HCT116 (cell line): ENCODE measurements at regions not wholly inside any gene's neighbourhood (a gene's known extent, or its start where the extent isn't known, plus 50 kb on each side); places are given as distances from the start of the nearest gene placed in this dataset.

Experiments used
- ATAC-seq: fragments of 200-7000 bp; cut with Tn5 transposase; 2 replicates; pipeline ENCODE4 v1.9.1; 2020; ENCODE audit warnings: mild to moderate bottlenecking, moderate library complexity
- BruUV-seq: library from RNA; stranded (reverse); fragments of 400-500 nt; replicated peaks from 2 replicates; lab custom pipeline; 2021; lab: Mats Ljungman, UMichigan
- CTCF ChIA-PET: fragments of 300-600 bp; sonication (Branson Sonifier 250); formaldehyde crosslinking; loops from one replicate; lab custom pipeline; 2021; ENCODE audit warnings: antibody characterized with exemption; lab: Charles Lee
- POLR2A ChIA-PET: fragments of 300-600, 350-600 bp; sonication (Branson Sonifier 250); formaldehyde crosslinking; loops from one replicate; lab custom pipeline; 2021; ENCODE audit warnings: antibody characterized with exemption; lab: Charles Lee
- RAD21 ChIA-PET, 2 experiments: fragments of 300-600 bp; sonication (Branson Sonifier 250); formaldehyde crosslinking; loops; one replicate each; lab custom pipeline; 2023; ENCODE audit warnings: low total read pairs in 2 of 2; ENCODE audit not compliant: uncharacterized antibody in 2 of 2, unreplicated experiment in 2 of 2, low non-redundant PET in 1 of 2; lab: Charles Lee
- DNase-seq: peaks from one replicate; pipeline ENCODE4 v3.0.0-alpha.2; 2010; ENCODE audit warnings: low read depth, low spot score
- H2AFZ ChIP-seq: fragments of 200-600 bp; shearing (Covaris generic), sonication (generic); 2 replicates; pipeline ENCODE4 v1.6.1; 2017; ENCODE audit warnings: low read depth, mixed run types, mixed read lengths, antibody characterized with exemption, low read length; ENCODE audit not compliant: poor library complexity, severe bottlenecking
- H3K27ac ChIP-seq: 2 replicates; pipeline ENCODE4 v1.5.1; 2012; ENCODE audit warnings: low read depth, low read length
- H3K27me3 ChIP-seq: fragments of 200-600 bp; sonication (generic); 2 replicates; pipeline ENCODE4 v1.6.1; 2016; ENCODE audit warnings: mixed run types, low read length, mixed read lengths; ENCODE audit not compliant: insufficient read depth
- H3K36me3 ChIP-seq, 2 experiments: fragments of 200-500 bp in 1 of 2; fragments of 200-600 bp in 1 of 2; sonication (Bioruptor generic) in 1 of 2; sonication (generic) in 1 of 2; 2 replicates each; pipeline versions ENCODE4 v1.5.1 to v1.6.1; 2014 to 2016; ENCODE audit warnings: low read length in 2 of 2, inconsistent platforms in 1 of 2, mixed read lengths in 1 of 2, mixed run types in 1 of 2; ENCODE audit not compliant: insufficient read depth in 2 of 2, control insufficient read depth in 1 of 2
- H3K4me1 ChIP-seq, 2 experiments: fragments of 200-600 bp in 1 of 2; sonication (generic) in 1 of 2; 2 replicates each; pipeline versions ENCODE4 v1.5.1 to v1.6.1; 2012 to 2017; ENCODE audit warnings: low read length in 2 of 2, inconsistent platforms in 1 of 2, mild to moderate bottlenecking in 1 of 2, mixed read lengths in 1 of 2, mixed run types in 1 of 2, moderate library complexity in 1 of 2; ENCODE audit not compliant: insufficient read depth in 2 of 2, control insufficient read depth in 1 of 2
- H3K4me2 ChIP-seq: fragments of 200-600 bp; sonication (generic); 2 replicates; pipeline ENCODE4 v1.6.1; 2017; ENCODE audit warnings: mixed run types, low read length, mixed read lengths
- H3K4me3 ChIP-seq, 2 experiments: fragments of 200-600 bp in 1 of 2; sonication (generic) in 1 of 2; replicated peaks in 1 of 2; 2 replicates each; pipeline ENCODE4 v1.5.1; 2011 to 2016; ENCODE audit warnings: low read length in 2 of 2, control low read depth in 1 of 2, low read depth in 1 of 2, mild to moderate bottlenecking in 1 of 2, mixed read lengths in 1 of 2, mixed run types in 1 of 2
- H3K79me2 ChIP-seq: fragments of 200-600 bp; sonication (generic); 2 replicates; pipeline ENCODE4 v1.6.1; 2017; ENCODE audit warnings: mild to moderate bottlenecking, mixed run types, low read length, moderate library complexity, mixed read lengths; ENCODE audit not compliant: insufficient read depth
- H3K9ac ChIP-seq: fragments of 200-600 bp; sonication (generic); 2 replicates; pipeline ENCODE4 v1.6.1; 2016; ENCODE audit warnings: low read length, mixed read lengths
- H3K9me2 ChIP-seq: fragments of 200-600 bp; sonication (generic), shearing (Covaris generic); 2 replicates; pipeline ENCODE4 v1.6.1; 2017; ENCODE audit warnings: mixed run types, mild to moderate bottlenecking, moderate library complexity; ENCODE audit not compliant: insufficient read depth
- H3K9me3 ChIP-seq, 2 experiments: fragments of 200-500 bp in 1 of 2; fragments of 200-600 bp in 1 of 2; sonication (Bioruptor generic) in 1 of 2; sonication (generic) in 1 of 2; 2 replicates each; pipeline ENCODE4 v1.6.1; 2014 to 2017; ENCODE audit warnings: low read length in 2 of 2, mixed read lengths in 2 of 2, inconsistent platforms in 1 of 2, low read depth in 1 of 2, mild to moderate bottlenecking in 1 of 2, mixed run types in 1 of 2, moderate library complexity in 1 of 2; ENCODE audit not compliant: control insufficient read depth in 1 of 2, insufficient read depth in 1 of 2
- H4K20me1 ChIP-seq: fragments of 200-600 bp; sonication (generic), shearing (Covaris generic); 2 replicates; pipeline ENCODE4 v1.6.1; 2017; ENCODE audit warnings: mixed run types, mild to moderate bottlenecking, moderate library complexity; ENCODE audit not compliant: insufficient read depth
- ATF3 ChIP-seq: IDR thresholded peaks from 2 replicates; pipeline ENCODE4 v1.6.1; 2012
- CBX3 ChIP-seq: IDR thresholded peaks from 2 replicates; pipeline ENCODE4 v1.6.1; 2012; ENCODE audit warnings: low read depth
- ELF1 ChIP-seq: IDR thresholded peaks from 2 replicates; pipeline ENCODE4 v1.6.1; 2012; ENCODE audit warnings: low read depth, borderline replicate concordance
- EZH2 ChIP-seq: fragments of 200-600 bp; sonication (generic); IDR thresholded peaks from 2 replicates; pipeline ENCODE4 v1.6.1; 2017; ENCODE audit warnings: antibody characterized with exemption, mixed run types
- EZH2phosphoT487 ChIP-seq: fragments of 200-600 bp; IDR thresholded peaks from 2 replicates; pipeline ENCODE4 v1.6.1; 2018; ENCODE audit warnings: antibody characterized with exemption, borderline replicate concordance
- FOSL1 ChIP-seq: IDR thresholded peaks from 2 replicates; pipeline ENCODE4 v1.6.1; 2012; ENCODE audit warnings: low read depth
- JUND ChIP-seq: IDR thresholded peaks from 2 replicates; pipeline ENCODE4 v1.6.1; 2012
- MAX ChIP-seq: IDR thresholded peaks from 2 replicates; pipeline ENCODE4 v1.6.1; 2012
- POLR2AphosphoS5 ChIP-seq: IDR thresholded peaks from 2 replicates; pipeline ENCODE4 v1.6.1; 2011; ENCODE audit warnings: mild to moderate bottlenecking, low read depth, low read length, moderate library complexity
- SIN3A ChIP-seq: IDR thresholded peaks from 2 replicates; pipeline ENCODE4 v1.6.1; 2012; ENCODE audit warnings: low read depth
- SP1 ChIP-seq: IDR thresholded peaks from 2 replicates; pipeline ENCODE4 v1.6.1; 2012; ENCODE audit warnings: low read depth
- TCF7L2 ChIP-seq: IDR thresholded peaks from 2 replicates; pipeline ENCODE4 v1.7.0; 2011; ENCODE audit warnings: borderline replicate concordance, inconsistent platforms; ENCODE audit not compliant: insufficient read depth, insufficient read length; ENCODE audit errors: extremely low read depth
- YY1 ChIP-seq: IDR thresholded peaks from 2 replicates; pipeline ENCODE4 v1.6.1; 2011; ENCODE audit warnings: low read length, low read depth, moderate library complexity, mild to moderate bottlenecking; ENCODE audit not compliant: insufficient replicate concordance; ENCODE audit errors: extremely low read depth
- ZFX ChIP-seq: fragments of 450-650 bp; IDR thresholded peaks from 2 replicates; pipeline ENCODE4 v1.6.1; 2017
- intact Hi-C: fragments of 100-400 bp; cut with micrococcal nuclease; formaldehyde crosslinking; loops from 2 replicates; pipeline ENCODE4 v1.10.0; 2022
- TF ChIP-seq, protein P1 (sequence below), 3 experiments: fragments of 200-600 bp in 1 of 3; sonication (generic) in 1 of 3; IDR thresholded peaks in 2 of 3; conservative IDR thresholded peaks in 1 of 3; 2 replicates each; pipeline ENCODE4 v1.5.1; 2012 to 2017; ENCODE audit warnings: low read depth in 2 of 3, low read length in 2 of 3, antibody characterized with exemption in 1 of 3, borderline replicate concordance in 1 of 3, control low read depth in 1 of 3, mild to moderate bottlenecking in 1 of 3, mixed read lengths in 1 of 3, mixed run types in 1 of 3, moderate library complexity in 1 of 3; ENCODE audit not compliant: insufficient read depth in 1 of 3

- no TSS peak for BruUV-seq
- no peak for ATAC-seq
- Histone ChIP-seq H3K4me2 (no peak overlapping the region), H3K9me2 (no peaks in the 10 kb centered on the region), H3K36me3 (no peaks in the 10 kb centered on the region), H3K9ac (no peak overlapping the region), H3K27me3 (no peaks in the 10 kb centered on the region), H3K79me2 (no peaks in the 10 kb centered on the region), H3K9me3 (no peaks in the 10 kb centered on the region), H3K4me1 (peaks cover 0 to 3% of the 10 kb centered on the region in 2 experiments; a peak in 1 of 4 replicates), H2AFZ (no peak overlapping the region), H3K27ac (no peak overlapping the region), H4K20me1 (no peaks in the 10 kb centered on the region), H3K4me3 (no peak overlapping the region)
- intact Hi-C loops: no loop called here
- TF ChIP-seq EZH2phosphoT487 (no peak), FOSL1 (no peak), ZFX (no peak), ELF1 (no peak), MAX (no peak), SP1 (no peak), CBX3 (no peak), ATF3 (no peak), TCF7L2 (no peak), SIN3A (no peak), YY1 (no peak), JUND (no peak), POLR2AphosphoS5 (no peak), EZH2 (no peak)
- TF ChIP-seq, protein P1, sequence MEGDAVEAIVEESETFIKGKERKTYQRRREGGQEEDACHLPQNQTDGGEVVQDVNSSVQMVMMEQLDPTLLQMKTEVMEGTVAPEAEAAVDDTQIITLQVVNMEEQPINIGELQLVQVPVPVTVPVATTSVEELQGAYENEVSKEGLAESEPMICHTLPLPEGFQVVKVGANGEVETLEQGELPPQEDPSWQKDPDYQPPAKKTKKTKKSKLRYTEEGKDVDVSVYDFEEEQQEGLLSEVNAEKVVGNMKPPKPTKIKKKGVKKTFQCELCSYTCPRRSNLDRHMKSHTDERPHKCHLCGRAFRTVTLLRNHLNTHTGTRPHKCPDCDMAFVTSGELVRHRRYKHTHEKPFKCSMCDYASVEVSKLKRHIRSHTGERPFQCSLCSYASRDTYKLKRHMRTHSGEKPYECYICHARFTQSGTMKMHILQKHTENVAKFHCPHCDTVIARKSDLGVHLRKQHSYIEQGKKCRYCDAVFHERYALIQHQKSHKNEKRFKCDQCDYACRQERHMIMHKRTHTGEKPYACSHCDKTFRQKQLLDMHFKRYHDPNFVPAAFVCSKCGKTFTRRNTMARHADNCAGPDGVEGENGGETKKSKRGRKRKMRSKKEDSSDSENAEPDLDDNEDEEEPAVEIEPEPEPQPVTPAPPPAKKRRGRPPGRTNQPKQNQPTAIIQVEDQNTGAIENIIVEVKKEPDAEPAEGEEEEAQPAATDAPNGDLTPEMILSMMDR (IDR thresholded peaks at IDR 0.05 in 2 of 3, conservative IDR thresholded peaks at IDR 0.05 in 1 of 3; ENCODE audit: borderline replicate concordance in 1 of 3, insufficient read depth in 1 of 3, low read depth in 2 of 3, low read length in 2 of 3): no peak
- ChIA-PET RAD21 (no interaction called here), POLR2A (no interaction called here), CTCF (no interaction called here)
- DNase-seq: no peak
Observed at GRCh38 chr1:91621907-91622306, 121.3 kb downstream of the CDC7 start.
